ENCODE measurements at regions not wholly inside any gene's neighbourhood (a gene's known extent, or its start where the extent isn't known, plus 50 kb on each side); places are given as distances from the start of the nearest gene placed in this dataset.

DNA sequence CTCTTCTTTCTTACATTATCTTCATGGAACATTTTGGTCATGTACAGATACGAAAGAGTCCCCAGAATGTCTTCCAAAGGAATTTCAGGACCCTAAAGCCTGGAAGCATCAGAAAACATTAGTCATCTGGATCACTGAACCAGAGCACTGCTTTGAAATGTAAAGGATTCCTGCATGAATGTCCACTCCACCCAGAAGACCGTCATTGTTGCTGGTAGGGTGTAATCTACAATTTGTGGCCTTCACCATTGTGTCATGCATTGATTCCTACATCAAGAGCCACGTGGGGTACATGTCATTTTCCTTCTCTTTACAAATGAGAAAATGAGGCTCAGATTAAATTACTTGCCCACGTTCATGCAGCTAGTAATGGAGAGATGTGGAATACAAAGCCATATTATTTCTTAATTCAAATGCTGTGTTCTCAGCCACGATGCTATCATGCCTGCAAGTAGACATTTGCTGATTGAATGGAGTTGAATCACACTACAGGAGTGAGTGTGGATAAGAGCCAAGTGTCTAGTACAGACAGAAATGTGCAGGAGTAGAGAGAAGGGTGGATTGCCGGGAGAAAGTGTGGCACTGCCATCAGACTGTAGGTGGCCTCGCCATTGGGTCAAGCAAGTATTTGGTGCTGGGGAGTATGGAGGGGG is 231.2 kb downstream of the C12orf75 start:
- DNase-seq = no peak
- Mint-ChIP-seq H3K27ac (no peak overlapping the region), H3K4me3 (no peak overlapping the region), H3K27me3 (ENCODE audit: insufficient read depth) (peaks cover 8% of the 10 kb centered on the region), H3K36me3 (ENCODE audit: low read depth) (no peaks in the 10 kb centered on the region), H3K9me3 (no peaks in the 10 kb centered on the region), H3K4me1 (peaks cover 10% of the 10 kb centered on the region)
- no peak overlapping the region for H3K9ac ChIP-seq (ENCODE audit: extremely low read depth, low read length, poor library complexity, severe bottlenecking)
- no peaks in the 10 kb centered on the region for H3K4me1 ChIP-seq (ENCODE audit: control insufficient read depth, insufficient read depth, low read length)
- WGBS, 2 experiments (ENCODE audit: insufficient coverage in 1 of 2, insufficient read length in 1 of 2) = 77 to 81% methylated on average over 6 to 7 of the region's 7 CpGs
- no peaks in the 10 kb centered on the region for H3K27me3 ChIP-seq (ENCODE audit: control insufficient read depth, insufficient read depth, low read length, poor library complexity, severe bottlenecking)
- no peak overlapping the region for H3K27ac ChIP-seq (ENCODE audit: low read depth, low read length)
- H3K36me3 ChIP-seq (ENCODE audit: control insufficient read depth, insufficient read depth, low read length) = no peaks in the 10 kb centered on the region
- TF ChIP-seq, protein P1, sequence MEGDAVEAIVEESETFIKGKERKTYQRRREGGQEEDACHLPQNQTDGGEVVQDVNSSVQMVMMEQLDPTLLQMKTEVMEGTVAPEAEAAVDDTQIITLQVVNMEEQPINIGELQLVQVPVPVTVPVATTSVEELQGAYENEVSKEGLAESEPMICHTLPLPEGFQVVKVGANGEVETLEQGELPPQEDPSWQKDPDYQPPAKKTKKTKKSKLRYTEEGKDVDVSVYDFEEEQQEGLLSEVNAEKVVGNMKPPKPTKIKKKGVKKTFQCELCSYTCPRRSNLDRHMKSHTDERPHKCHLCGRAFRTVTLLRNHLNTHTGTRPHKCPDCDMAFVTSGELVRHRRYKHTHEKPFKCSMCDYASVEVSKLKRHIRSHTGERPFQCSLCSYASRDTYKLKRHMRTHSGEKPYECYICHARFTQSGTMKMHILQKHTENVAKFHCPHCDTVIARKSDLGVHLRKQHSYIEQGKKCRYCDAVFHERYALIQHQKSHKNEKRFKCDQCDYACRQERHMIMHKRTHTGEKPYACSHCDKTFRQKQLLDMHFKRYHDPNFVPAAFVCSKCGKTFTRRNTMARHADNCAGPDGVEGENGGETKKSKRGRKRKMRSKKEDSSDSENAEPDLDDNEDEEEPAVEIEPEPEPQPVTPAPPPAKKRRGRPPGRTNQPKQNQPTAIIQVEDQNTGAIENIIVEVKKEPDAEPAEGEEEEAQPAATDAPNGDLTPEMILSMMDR (conservative IDR thresholded peaks at IDR 0.05) = peak; percentile 42
- no peaks in the 10 kb centered on the region for H3K9me3 ChIP-seq (ENCODE audit: control insufficient read depth, low read length)
- no peak overlapping the region for H3K4me3 ChIP-seq (ENCODE audit: low read length)

DNA sequence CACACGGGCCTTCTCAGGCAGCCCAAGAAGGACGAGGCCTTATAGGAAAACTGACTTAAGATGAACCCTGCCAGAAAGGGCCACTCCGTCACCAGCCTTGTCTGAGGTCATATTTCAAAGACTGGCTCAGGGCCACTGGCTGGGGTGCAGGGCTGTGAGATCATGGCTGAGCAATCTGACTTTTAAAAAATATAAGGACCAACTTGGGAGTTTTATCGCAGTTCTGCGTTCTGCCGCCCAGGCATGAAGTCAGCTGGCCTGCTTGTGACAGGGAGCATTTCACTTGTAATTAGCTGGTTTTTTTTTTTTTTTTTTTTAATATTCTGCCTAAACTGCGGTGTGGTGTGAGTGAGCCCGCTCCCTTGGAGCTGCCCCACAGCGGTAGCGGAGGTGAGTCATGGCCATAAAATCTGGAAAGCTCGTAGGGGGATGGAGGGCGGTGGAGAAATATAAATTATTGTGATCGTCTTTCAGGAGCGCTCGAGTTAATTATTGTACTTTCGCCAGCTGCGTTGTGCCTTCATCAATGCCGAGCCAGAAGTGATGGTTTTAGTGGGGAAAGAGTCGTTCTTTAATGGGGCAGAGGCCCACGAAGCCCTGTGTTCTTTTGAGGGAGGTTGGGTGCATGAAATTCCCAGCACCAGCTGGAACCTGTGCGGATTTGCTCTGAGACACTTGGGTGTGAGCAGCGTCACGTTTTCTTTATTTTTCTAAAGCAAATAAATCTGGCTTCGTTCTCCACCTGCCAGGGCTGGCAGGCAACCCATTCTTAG is 231.9 kb downstream of the C12orf75 start:
- Histone ChIP-seq H3K9ac (ENCODE audit: extremely low read depth, low read length, poor library complexity, severe bottlenecking) (no peak overlapping the region), H3K27me3 (ENCODE audit: control insufficient read depth, insufficient read depth, low read length, poor library complexity, severe bottlenecking) (no peaks in the 10 kb centered on the region), H3K4me1 (ENCODE audit: control insufficient read depth, insufficient read depth, low read length) (no peaks in the 10 kb centered on the region), H3K36me3 (ENCODE audit: control insufficient read depth, insufficient read depth, low read length) (no peaks in the 10 kb centered on the region), H3K9me3 (ENCODE audit: control insufficient read depth, low read length) (no peaks in the 10 kb centered on the region), H3K27ac (ENCODE audit: low read depth, low read length) (no peak overlapping the region), H3K4me3 (ENCODE audit: low read length) (no peak overlapping the region)
- H3K27me3 Mint-ChIP-seq (ENCODE audit: insufficient read depth) = peaks cover 8% of the 10 kb centered on the region
- TF ChIP-seq, protein P1 (conservative IDR thresholded peaks at IDR 0.05) = no peak
- no peak overlapping the region for H3K4me3 Mint-ChIP-seq
- peak; percentile 84 for DNase-seq
- peaks cover 10% of the 10 kb centered on the region for H3K4me1 Mint-ChIP-seq
- H3K27ac Mint-ChIP-seq = peak overlapping the region; percentile 69
- H3K36me3 Mint-ChIP-seq (ENCODE audit: low read depth) = no peaks in the 10 kb centered on the region
- H3K9me3 Mint-ChIP-seq = no peaks in the 10 kb centered on the region
- WGBS, 2 experiments (ENCODE audit: insufficient coverage in 1 of 2, insufficient read length in 1 of 2) = 61 to 69% methylated on average over 14 to 24 of the region's 24 CpGs

DNA sequence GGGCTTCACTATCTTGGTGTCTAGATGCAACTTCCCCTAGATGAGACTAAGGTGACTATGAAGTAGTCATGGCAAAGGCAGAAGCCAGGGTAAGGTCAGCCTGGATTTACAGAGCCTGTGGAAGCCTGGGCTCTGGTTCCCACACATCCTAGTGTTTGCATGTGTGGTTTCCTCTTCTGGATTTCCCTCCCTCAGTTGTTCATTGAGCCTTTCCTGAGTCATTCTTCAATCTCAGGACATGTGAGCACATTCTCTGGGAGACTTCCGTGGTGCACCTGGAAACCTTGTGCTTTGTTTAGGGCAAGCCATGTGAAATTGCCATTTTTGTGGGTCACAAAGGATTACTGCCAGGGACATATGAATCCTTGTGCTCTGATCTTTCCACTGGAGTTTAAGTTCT is 236.6 kb downstream of the C12orf75 start:
- DNase-seq = no peak
- no peak overlapping the region for H3K27ac Mint-ChIP-seq

More for the DNA sequence above, 236.6 kb downstream of the C12orf75 start:
- no peak overlapping the region for H3K9ac ChIP-seq (ENCODE audit: extremely low read depth, low read length, poor library complexity, severe bottlenecking)
- peaks cover 7% of the 10 kb centered on the region for H3K4me1 Mint-ChIP-seq
- no peaks in the 10 kb centered on the region for H3K4me1 ChIP-seq (ENCODE audit: control insufficient read depth, insufficient read depth, low read length)
- TF ChIP-seq, protein P1 (conservative IDR thresholded peaks at IDR 0.05) = no peak
- no peaks in the 10 kb centered on the region for H3K9me3 ChIP-seq (ENCODE audit: control insufficient read depth, low read length)
- peaks cover 2% of the 10 kb centered on the region for H3K27me3 Mint-ChIP-seq (ENCODE audit: insufficient read depth)
- 91 to 93% methylated on average over 1 of the region's 1 CpG for WGBS, 2 experiments (ENCODE audit: insufficient coverage in 1 of 2, insufficient read length in 1 of 2)
- no peaks in the 10 kb centered on the region for H3K36me3 ChIP-seq (ENCODE audit: control insufficient read depth, insufficient read depth, low read length)
- no peak overlapping the region for H3K4me3 Mint-ChIP-seq
- no peak overlapping the region for H3K4me3 ChIP-seq (ENCODE audit: low read length)
- no peaks in the 10 kb centered on the region for H3K9me3 Mint-ChIP-seq
- no peaks in the 10 kb centered on the region for H3K27me3 ChIP-seq (ENCODE audit: control insufficient read depth, insufficient read depth, low read length, poor library complexity, severe bottlenecking)
- H3K27ac ChIP-seq (ENCODE audit: low read depth, low read length) = no peak overlapping the region
- no peaks in the 10 kb centered on the region for H3K36me3 Mint-ChIP-seq (ENCODE audit: low read depth)

All from endodermal cell (in vitro differentiated cells).